GM21526 (cell line): ENCODE measurements at regions not wholly inside any gene's neighbourhood (a gene's known extent, or its start where the extent isn't known, plus 50 kb on each side); places are given as distances from the start of the nearest gene placed in this dataset.

Experiments
- ATAC-seq: cut with Tn5 transposase; IDR thresholded peaks from one replicate; pipeline ENCODE4 v1.9.1; 2021; ENCODE audit warnings: moderate library complexity; ENCODE audit not compliant: unreplicated experiment, low FRiP score

GRCh38 chr3:43865887-43866528 lies 175.3 kb downstream of the ABHD5 start:
- ATAC-seq = no peak

GRCh38 chr3:43866529-43867353 lies 176.0 kb downstream of the ABHD5 start:
- ATAC-seq = no peak

- no peak for ATAC-seq
These were observed 176.8 kb downstream of the ABHD5 start for GRCh38 chr3:43867436-43868072.

GRCh38 chr3:43869491-43869890 lies 178.8 kb downstream of the ABHD5 start:
- no peak for ATAC-seq

GRCh38 chr3:43870120-43870519 lies 179.4 kb downstream of the ABHD5 start:
- no peak for ATAC-seq

GRCh38 chr3:43870844-43871626 lies 180.3 kb downstream of the ABHD5 start:
- no peak for ATAC-seq

GRCh38 chr3:43871627-43872245 lies 181.0 kb downstream of the ABHD5 start:
- no peak for ATAC-seq

GRCh38 chr3:43872301-43872700 lies 181.6 kb downstream of the ABHD5 start:
- ATAC-seq = no peak

GRCh38 chr3:43872901-43873300 lies 182.2 kb downstream of the ABHD5 start:
- ATAC-seq = no peak

- ATAC-seq = no peak
These were observed 183.0 kb downstream of the ABHD5 start for GRCh38 chr3:43873723-43874122.

GRCh38 chr3:43874290-43874689 lies 183.6 kb downstream of the ABHD5 start:
- ATAC-seq = no peak

GRCh38 chr3:43874731-43875130 lies 184.0 kb downstream of the ABHD5 start:
- ATAC-seq = no peak

GRCh38 chr3:43876648-43877047 lies 185.9 kb downstream of the ABHD5 start:
- no peak for ATAC-seq

GRCh38 chr3:43879166-43879565 lies 188.4 kb downstream of the ABHD5 start:
- no peak for ATAC-seq

- no peak for ATAC-seq
These were observed 192.4 kb downstream of the ABHD5 start for GRCh38 chr3:43882976-43883680.

- ATAC-seq = no peak
These were observed 193.1 kb downstream of the ABHD5 start for GRCh38 chr3:43883729-43884396.

- no peak for ATAC-seq
These were observed 193.8 kb downstream of the ABHD5 start for GRCh38 chr3:43884581-43884980.

GRCh38 chr3:43885908-43886618 lies 195.3 kb downstream of the ABHD5 start:
- ATAC-seq = no peak

- ATAC-seq = no peak
These were observed 201.3 kb downstream of the ABHD5 start for GRCh38 chr3:43892061-43892460.
